ENCODE measurements at regions not wholly inside any gene's neighbourhood (a gene's known extent, or its start where the extent isn't known, plus 50 kb on each side); places are given as distances from the start of the nearest gene placed in this dataset.
A peak's percentile ranks its signal among the peaks of the same experiment; 100 is the strongest.

- no peak for DNase-seq
Measured at GRCh38 chr4:10334506-10335028, 122.7 kb downstream of the ZNF518B start.

GRCh38 chr4:10333942-10334341 is 123.3 kb downstream of the ZNF518B start:
- no peak for DNase-seq

GRCh38 chr4:10326075-10326474 is 131.2 kb downstream of the ZNF518B start:
- DNase-seq, result no peak

GRCh38 chr4:10321931-10322330 is 135.3 kb downstream of the ZNF518B start:
- no peak for DNase-seq

DNA sequence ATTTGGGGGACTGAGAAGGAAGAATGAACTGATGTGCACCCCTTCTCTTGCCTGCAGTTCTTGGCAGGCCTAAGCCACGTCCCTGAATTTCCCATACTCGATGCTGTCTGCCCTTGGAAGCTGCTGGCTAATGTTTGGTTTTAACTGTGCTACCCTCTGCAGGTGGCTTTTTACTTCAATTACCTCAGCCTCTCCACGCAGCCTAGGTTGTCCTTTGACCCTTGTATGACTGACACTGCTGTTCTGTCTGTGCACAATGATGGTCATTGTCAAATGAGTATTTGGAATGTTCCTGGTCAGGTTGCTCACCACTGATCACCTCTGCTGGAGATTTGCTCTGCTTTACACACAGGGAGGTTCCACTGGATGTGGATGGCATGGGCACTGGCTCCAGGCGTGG is 137.1 kb downstream of the ZNF518B start:
- DNase-seq, result no peak

- no peak for DNase-seq
Measured at GRCh38 chr4:10317345-10317744, 139.9 kb downstream of the ZNF518B start.

DNA sequence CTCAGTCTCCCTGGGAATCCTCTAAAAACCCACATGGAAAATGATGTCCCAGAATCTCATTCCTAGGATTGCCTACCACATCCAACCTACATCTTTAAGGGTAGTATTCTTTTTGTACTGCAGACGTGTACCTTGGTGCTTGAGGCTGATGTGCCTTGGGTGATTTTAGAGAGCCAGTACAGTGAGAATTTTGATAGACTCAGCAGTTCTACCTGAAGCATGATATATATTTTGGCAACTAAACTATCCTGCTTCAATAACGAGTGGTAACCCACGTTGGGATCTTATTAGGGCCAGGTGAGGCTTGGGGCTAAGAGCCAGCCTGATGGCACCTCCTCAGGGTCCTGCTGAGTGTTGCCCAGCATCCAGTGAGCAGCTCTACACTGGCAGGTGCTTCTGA is 140.4 kb downstream of the ZNF518B start:
- no peak for DNase-seq

DNA sequence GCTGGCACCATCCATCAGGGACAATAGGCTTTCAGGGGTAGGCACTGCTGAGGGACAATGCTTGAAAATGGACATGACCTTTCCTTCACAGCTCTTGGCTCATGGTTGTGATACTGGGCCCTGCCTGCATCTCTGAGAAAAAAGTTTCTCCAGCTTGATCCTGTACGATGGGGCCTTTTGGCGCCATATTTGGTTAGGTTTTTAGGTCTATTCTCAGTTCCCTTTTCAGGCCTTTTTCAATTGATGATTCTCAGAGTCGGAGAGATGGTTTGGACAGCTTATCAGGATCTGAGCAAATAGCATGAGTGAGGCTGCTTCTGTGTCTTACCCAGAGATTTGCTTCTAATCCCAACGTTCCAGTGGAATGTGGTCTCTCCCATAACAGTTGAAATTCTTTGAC is 141.6 kb downstream of the ZNF518B start:
- no peak for DNase-seq

- DNase-seq, result no peak
Measured at GRCh38 chr4:10312568-10312967, 144.7 kb downstream of the ZNF518B start.

GRCh38 chr4:10311939-10312338 is 145.3 kb downstream of the ZNF518B start:
- DNase-seq, result no peak

DNA sequence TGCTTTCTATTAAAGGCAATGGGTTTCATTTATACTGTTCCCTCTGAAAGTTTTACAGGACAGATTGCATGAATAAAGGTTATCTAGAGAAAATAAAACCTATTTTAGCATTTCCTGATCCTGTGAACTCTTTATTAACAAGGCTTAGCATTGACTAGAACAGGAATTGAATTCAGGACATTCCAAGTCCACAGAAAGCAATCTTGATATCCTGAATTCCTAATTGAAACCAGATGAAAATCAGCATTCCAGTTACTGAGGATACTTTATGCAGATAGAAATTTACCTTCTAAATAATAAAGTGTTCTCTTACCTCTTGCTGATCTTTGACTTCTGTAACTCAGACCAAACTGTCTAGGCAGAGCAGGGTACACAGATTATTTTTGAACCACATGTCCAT is 151.4 kb downstream of the ZNF518B start:
- DNase-seq, result peak; percentile 1

GRCh38 chr4:10303291-10303690 is 153.9 kb downstream of the ZNF518B start:
- DNase-seq, result no peak

GRCh38 chr4:10302096-10302495 is 155.1 kb downstream of the ZNF518B start:
- DNase-seq, result no peak

DNA sequence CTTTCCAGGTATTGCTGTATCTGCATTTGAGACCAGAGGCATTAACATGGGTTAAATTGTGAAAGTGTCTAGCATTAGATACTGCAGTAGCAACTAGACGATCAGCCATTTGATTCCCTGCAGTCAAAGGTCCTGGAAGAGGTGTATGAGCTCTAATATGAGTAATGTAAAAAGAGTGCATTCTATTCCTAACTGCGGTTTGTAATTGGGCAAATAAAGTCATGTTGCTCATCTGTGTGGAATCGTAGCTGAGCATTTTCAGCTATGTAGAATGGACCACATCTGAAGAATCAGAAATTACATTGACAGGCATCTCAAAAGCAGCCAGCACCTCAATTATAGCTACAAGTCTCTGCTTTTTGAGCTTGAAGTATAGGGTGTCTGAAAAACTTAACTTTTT is 157.6 kb downstream of the ZNF518B start:
- DNase-seq, result peak; percentile 1

- DNase-seq, result no peak
Measured at GRCh38 chr4:10298681-10299080, 158.5 kb downstream of the ZNF518B start.

GRCh38 chr4:10296730-10297129 is 160.5 kb downstream of the ZNF518B start:
- DNase-seq, result no peak

- DNase-seq, result no peak
Measured at GRCh38 chr4:10295301-10295700, 161.9 kb downstream of the ZNF518B start.

DNA sequence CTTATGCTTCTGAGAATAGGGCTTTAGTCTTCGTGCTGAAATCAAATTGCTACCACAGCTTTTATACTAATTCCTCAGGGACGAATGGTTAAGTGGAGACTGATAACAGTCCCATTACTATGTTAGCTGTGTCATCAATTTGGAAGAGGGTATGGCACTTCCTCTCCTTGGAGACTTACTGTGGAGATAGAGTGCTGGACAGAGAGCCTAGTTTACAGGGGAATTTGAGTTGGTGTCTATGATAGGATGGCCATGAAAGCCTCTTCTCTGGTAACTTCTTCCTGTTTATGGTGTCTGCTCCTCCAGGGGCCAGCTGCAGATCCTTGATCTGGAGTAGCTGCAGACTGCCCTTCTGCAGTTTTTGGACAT is 167.7 kb downstream of the ZNF518B start:
- DNase-seq, result no peak

DNA sequence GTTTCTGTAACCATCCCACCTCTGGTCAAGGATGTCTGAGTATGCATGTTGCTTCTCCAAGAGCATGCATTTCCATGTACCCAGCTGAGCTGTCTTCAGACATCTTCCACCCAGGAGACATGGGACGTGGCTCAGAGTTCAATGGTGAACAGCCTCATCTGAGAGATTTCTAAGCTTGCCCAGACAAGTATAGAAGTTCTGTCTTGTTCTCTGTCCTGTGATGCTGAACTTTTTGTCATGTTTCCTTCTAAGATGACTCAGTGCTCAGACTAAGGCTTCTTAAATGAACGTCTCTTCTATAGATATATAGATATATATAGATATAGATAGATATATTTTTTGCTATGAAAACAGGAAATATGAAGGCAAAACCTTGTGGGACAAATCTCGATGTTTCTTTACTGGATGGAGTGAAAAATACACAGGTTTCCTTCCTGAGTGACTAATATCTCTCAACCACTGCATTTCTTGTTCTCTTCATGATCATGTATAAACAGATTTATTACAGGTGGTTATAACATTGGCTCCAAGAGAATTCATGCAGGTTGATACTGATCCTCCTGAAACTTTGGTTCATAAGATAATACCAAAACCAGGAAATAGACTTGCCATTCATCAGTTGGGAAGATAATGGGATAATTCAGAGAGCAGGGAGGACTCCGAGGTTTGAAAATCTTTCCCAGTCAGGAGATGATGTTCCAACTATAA is 168.2 kb downstream of the ZNF518B start:
- no peak for DNase-seq

DNA sequence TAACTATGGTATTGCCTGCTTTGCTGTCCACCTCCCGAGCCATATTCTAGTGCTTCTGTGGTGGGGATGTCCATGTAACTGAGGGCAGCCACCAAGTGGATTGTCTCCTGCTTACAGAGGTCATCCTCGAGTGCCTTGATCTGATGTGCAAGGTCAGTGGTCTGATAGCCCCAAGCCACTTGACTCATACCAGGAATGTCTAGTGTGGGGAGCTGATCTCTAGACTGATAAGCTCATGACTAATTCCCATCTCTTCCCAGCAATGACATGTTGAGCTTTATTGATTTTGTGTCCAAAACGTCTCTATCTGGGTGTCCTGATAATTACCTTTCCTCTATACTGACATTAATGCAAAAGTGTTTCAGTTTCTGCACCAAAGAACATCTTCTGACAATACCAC is 168.4 kb upstream of the WDR1 start:
- DNase-seq, result no peak

- DNase-seq, result no peak
Measured at GRCh38 chr4:10283761-10284160, 167.2 kb upstream of the WDR1 start.

DNA sequence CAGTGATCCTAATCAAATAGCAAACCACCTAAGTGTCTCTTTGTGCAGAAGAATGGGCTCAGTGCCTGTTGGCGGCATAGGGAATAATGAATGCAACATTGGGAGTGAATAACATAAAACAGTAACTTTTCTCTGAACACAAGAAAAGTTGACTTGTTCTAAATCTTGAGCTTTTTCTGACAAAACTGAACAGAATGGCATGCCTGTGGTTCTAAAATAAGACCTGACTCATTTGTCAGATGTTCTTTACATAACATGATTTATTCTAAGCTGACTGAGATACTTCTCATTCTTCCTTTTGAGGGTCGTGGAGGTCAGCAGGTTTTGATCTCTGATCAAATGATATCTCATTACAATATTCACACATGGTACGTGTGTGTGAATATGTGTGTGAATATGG is 165.4 kb upstream of the WDR1 start:
- no peak for DNase-seq

DNA sequence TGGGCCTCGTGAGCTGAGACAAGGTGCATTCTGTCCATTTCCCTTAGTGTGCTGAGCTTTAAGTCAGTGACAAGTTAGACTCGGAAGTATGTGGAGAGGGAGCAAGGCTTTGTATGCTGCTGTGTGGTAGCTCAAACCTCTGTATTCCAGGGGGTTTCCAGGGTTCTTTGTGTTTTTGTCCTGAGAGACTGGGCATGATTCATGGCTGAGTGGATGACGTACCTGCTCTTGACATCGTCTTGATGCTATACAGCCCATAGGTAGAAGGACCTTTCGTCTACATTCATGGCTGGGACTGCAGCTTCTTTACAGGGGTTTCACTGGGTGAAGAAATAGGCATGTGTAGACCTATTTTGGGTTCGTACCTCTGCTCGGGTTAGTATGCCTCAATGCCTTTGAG is 162.7 kb upstream of the WDR1 start:
- no peak for DNase-seq

DNA sequence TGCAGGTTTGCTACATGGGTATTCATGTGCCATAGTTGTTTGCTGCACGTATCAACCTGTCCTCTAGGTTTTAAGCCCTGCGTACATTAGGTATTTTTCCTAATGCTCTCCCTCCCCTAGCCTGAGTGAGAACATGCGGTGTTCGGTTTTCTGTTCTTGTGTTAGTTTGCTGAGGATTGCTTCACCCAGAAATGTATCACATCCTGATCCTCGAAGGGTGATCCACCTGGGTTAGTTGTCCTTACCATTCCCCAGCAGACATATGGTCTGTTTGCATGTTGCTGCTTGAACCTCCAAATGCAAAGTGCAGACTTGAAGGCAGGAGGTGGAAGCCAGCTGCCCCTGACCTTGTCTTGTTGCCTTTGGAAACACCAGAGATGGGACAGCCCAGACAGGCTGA is 161.5 kb upstream of the WDR1 start:
- DNase-seq, result no peak

DNA sequence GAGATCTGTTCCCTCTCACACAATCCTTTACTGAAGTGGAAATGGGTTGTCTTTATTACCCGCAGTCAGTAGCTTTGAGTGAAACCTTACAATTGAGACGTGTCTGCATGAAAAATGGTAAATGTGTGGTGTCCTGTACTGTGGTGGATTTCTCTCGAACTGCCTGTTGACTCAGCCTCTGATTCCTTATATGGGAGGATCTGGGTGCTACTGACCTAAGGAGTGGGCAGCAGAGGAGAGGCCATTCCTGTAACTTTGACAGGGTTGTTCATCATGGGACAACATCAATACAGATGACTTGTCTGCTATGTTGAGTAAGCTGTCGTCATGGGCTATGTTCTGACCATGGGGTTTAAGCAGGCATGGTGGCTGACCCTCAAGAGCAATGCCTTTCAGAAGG is 159.6 kb upstream of the WDR1 start:
- DNase-seq, result no peak

Data from fibroblast of upper back skin (primary cell).